CD14-positive monocyte (primary cell): ENCODE measurements at regions not wholly inside any gene's neighbourhood (a gene's known extent, or its start where the extent isn't known, plus 50 kb on each side); places are given as distances from the start of the nearest gene placed in this dataset.
A peak's percentile ranks its signal among the peaks of the same experiment; 100 is the strongest.

Experiments
- DNase-seq, 3 donors: peaks; one replicate each; pipeline ENCODE4 v3.0.0-alpha.2; 2011 to 2022
- H2AFZ ChIP-seq: 2 replicates; pipeline ENCODE4 v1.6.0; 2012; ENCODE audit warnings: mild to moderate bottlenecking, low read depth, low read length, inconsistent platforms; ENCODE audit not compliant: insufficient read depth, poor library complexity, severe bottlenecking
- H3K27ac ChIP-seq, 2 donors: 1 replicate in 1 of 2; 2 replicates in 1 of 2; pipeline ENCODE4 v1.5.1; 2012 to 2013; ENCODE audit warnings: low read length in 2 of 2, control low read depth in 1 of 2, inconsistent platforms in 1 of 2, low read depth in 1 of 2, mild to moderate bottlenecking in 1 of 2
- H3K27me3 ChIP-seq, 2 donors: one replicate each; pipeline versions ENCODE4 v1.6.0 to v1.6.1; 2011 to 2013; ENCODE audit warnings: low read length in 2 of 2; ENCODE audit not compliant: control insufficient read depth in 2 of 2, insufficient read depth in 2 of 2
- H3K36me3 ChIP-seq, 2 donors: replicated peaks in 1 of 2; 1 replicate in 1 of 2; 2 replicates in 1 of 2; pipeline versions ENCODE4 v1.5.1 to v1.6.1; 2012 to 2013; ENCODE audit warnings: low read length in 2 of 2, control low read depth in 1 of 2, inconsistent platforms in 1 of 2, mild to moderate bottlenecking in 1 of 2; ENCODE audit not compliant: insufficient read depth in 2 of 2, control insufficient read depth in 1 of 2
- H3K4me1 ChIP-seq, 2 donors: 1 replicate in 1 of 2; 2 replicates in 1 of 2; pipeline versions ENCODE4 v1.5.1 to v1.6.1; 2012 to 2013; ENCODE audit warnings: low read length in 2 of 2, control low read depth in 1 of 2, inconsistent platforms in 1 of 2, mild to moderate bottlenecking in 1 of 2, moderate library complexity in 1 of 2; ENCODE audit not compliant: insufficient read depth in 2 of 2, control insufficient read depth in 1 of 2
- H3K4me2 ChIP-seq: replicated peaks from 2 replicates; pipeline ENCODE3; 2012; ENCODE audit warnings: low read length, moderate library complexity, mild to moderate bottlenecking; ENCODE audit not compliant: poor library complexity, severe bottlenecking; ENCODE audit errors: extremely low read depth
- H3K4me3 ChIP-seq, 3 experiments: fragments of 200-600 bp in 1 of 3; sonication (generic) in 1 of 3; replicated peaks in 1 of 3; 1 replicate in 2 of 3; 2 replicates in 1 of 3; pipeline ENCODE4 v1.5.1; 2011 to 2013; ENCODE audit warnings: low read length in 3 of 3, mild to moderate bottlenecking in 3 of 3, control low read depth in 2 of 3, low read depth in 2 of 3, inconsistent platforms in 1 of 3, moderate library complexity in 1 of 3
- H3K79me2 ChIP-seq: 2 replicates; pipeline ENCODE4 v1.6.0; 2012; ENCODE audit warnings: mild to moderate bottlenecking, control low read depth, inconsistent platforms, low read length, moderate library complexity; ENCODE audit not compliant: insufficient read depth
- H3K9ac ChIP-seq: 2 replicates; pipeline ENCODE4 v1.6.0; 2017; ENCODE audit warnings: low read length, mild to moderate bottlenecking; ENCODE audit not compliant: insufficient read depth, poor library complexity, severe bottlenecking
- H3K9me3 ChIP-seq, 2 donors: replicated peaks in 1 of 2; 1 replicate in 1 of 2; 2 replicates in 1 of 2; pipeline versions ENCODE4 v1.5.1 to v1.6.1; 2012 to 2013; ENCODE audit warnings: low read length in 2 of 2, control low read depth in 1 of 2; ENCODE audit not compliant: control insufficient read depth in 1 of 2, insufficient read depth in 1 of 2
- H4K20me1 ChIP-seq: 2 replicates; pipeline ENCODE4 v1.6.0; 2012; ENCODE audit warnings: mild to moderate bottlenecking, low read length, control low read depth, moderate library complexity; ENCODE audit not compliant: insufficient read depth
- H3K27ac Mint-ChIP-seq, 7 donors: one replicate each; pipeline ENCODE4 v1.8.0; 2020; ENCODE audit warnings: mild to moderate bottlenecking in 7 of 7, mixed read lengths in 7 of 7, moderate library complexity in 6 of 7, inconsistent platforms in 2 of 7
- H3K27me3 Mint-ChIP-seq, 3 donors: one replicate each; pipeline ENCODE4 v1.8.0; 2021 to 2022; ENCODE audit warnings: low read depth in 3 of 3, mild to moderate bottlenecking in 3 of 3, mixed read lengths in 3 of 3, moderate library complexity in 3 of 3, inconsistent platforms in 1 of 3
- H3K36me3 Mint-ChIP-seq, 2 donors: one replicate each; pipeline ENCODE4 v1.8.0; 2020; ENCODE audit warnings: mixed read lengths in 2 of 2, inconsistent platforms in 1 of 2, mild to moderate bottlenecking in 1 of 2
- H3K4me1 Mint-ChIP-seq: one replicate; pipeline ENCODE4 v1.8.0; 2020; ENCODE audit warnings: mild to moderate bottlenecking, mixed read lengths
- H3K4me3 Mint-ChIP-seq, 2 donors: one replicate each; pipeline ENCODE4 v1.8.0; 2020; ENCODE audit warnings: mild to moderate bottlenecking in 2 of 2, mixed read lengths in 2 of 2, moderate library complexity in 1 of 2
- H3K9me3 Mint-ChIP-seq, 7 donors: one replicate each; pipeline ENCODE4 v1.8.0; 2020 to 2022; ENCODE audit warnings: mixed read lengths in 7 of 7, mild to moderate bottlenecking in 6 of 7, moderate library complexity in 6 of 7, inconsistent platforms in 2 of 7
- CTCF ChIP-seq: fragments of 200-600 bp; IDR thresholded peaks from one replicate; pipeline ENCODE4 v1.8.0; 2022; ENCODE audit warnings: antibody characterized with exemption, mild to moderate bottlenecking
- WGBS: methylation state at CpG from one replicate; pipeline ENCODE4 v1.1.5; 2013; ENCODE audit warnings: missing lambda C conversion rate; ENCODE audit not compliant: insufficient coverage; 5-methylcytosine and 5-hydroxymethylcytosine counted together
- intact Hi-C, 2 donors: fragments of 100-400 bp; cut with micrococcal nuclease; formaldehyde crosslinking; loops; one replicate each; pipeline versions ENCODE4 v1.15.0 to v1.15.1; 2023

DNA sequence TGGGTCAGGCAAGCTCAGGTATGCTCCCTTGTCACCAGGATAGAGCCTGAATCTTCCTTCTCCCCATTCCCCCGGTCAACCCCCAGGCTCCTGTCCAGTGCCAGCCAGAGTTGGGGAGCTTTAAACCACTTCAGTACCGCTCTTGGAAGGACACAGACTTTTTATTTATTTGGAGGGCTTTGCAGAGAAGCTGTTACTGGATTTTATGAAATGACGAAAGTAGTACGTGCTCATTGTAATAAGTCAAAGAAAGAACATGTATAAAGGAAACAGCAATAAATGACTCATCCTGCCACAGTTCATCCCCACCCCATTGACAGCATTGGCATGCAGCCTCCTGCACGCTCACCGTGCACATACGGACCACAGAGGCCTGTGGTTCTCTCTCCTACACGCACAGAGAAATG lies 230.3 kb downstream of the AUH start:
- TF ChIP-seq CTCF, result no peak
- Histone ChIP-seq H2AFZ (no peak overlapping the region), H3K27me3 (no peaks in the 10 kb centered on the region), H3K27ac (peak overlapping the region in 1 of 2 donors; percentile 23), H3K9me3 (no peaks in the 10 kb centered on the region), H3K4me1 (peaks cover 6 to 9% of the 10 kb centered on the region in 2 donors), H4K20me1 (no peaks in the 10 kb centered on the region), H3K4me2 (no peak overlapping the region), H3K4me3 (no peak overlapping the region), H3K9ac (peak overlapping the region; percentile 22), H3K79me2 (no peaks in the 10 kb centered on the region), H3K36me3 (no peaks in the 10 kb centered on the region)
- peaks cover 0 to 2% (median 2%) of the 10 kb centered on the region in 3 donors for H3K27me3 Mint-ChIP-seq
- H3K4me3 Mint-ChIP-seq, result no peak overlapping the region
- H3K36me3 Mint-ChIP-seq, result no peaks in the 10 kb centered on the region
- peak; percentile 84 to 91 (median 85) for DNase-seq
- intact Hi-C loops, result no loop called here
- H3K4me1 Mint-ChIP-seq, result peaks cover 14% of the 10 kb centered on the region
- peak overlapping the region in 3 of 7 donors; percentile 67 to 85 (median 80) for H3K27ac Mint-ChIP-seq
- 0% methylated on average over 3 of the region's 8 CpGs for whole genome bisulfite sequencing
- H3K9me3 Mint-ChIP-seq, result peaks cover 0 to 5% (median 0%) of the 10 kb centered on the region in 7 donors

GRCh38 chr9:91132576-91133073 lies 229.1 kb downstream of the AUH start:
- H3K36me3 Mint-ChIP-seq, result no peaks in the 10 kb centered on the region
- H3K27me3 ChIP-seq, result no peaks in the 10 kb centered on the region
- H3K9ac ChIP-seq, result no peak overlapping the region
- no peak for DNase-seq
- H3K36me3 ChIP-seq, result no peaks in the 10 kb centered on the region
- H3K4me2 ChIP-seq, result no peak overlapping the region
- no CpG with 5 or more reads among the region's 3 CpGs for WGBS
- H4K20me1 ChIP-seq, result no peaks in the 10 kb centered on the region
- TF ChIP-seq CTCF, result no peak
- H3K79me2 ChIP-seq, result no peaks in the 10 kb centered on the region
- no peak overlapping the region for H3K27ac Mint-ChIP-seq
- no peak overlapping the region for H3K4me3 ChIP-seq
- H3K4me3 Mint-ChIP-seq, result no peak overlapping the region
- peaks cover 0 to 5% (median 0%) of the 10 kb centered on the region in 7 donors for H3K9me3 Mint-ChIP-seq
- H3K27ac ChIP-seq, result no peak overlapping the region
- peaks cover 0 to 2% (median 0%) of the 10 kb centered on the region in 3 donors for H3K27me3 Mint-ChIP-seq
- H3K9me3 ChIP-seq, result no peaks in the 10 kb centered on the region
- intact Hi-C loops, result no loop called here
- H3K4me1 ChIP-seq, result peaks cover 6 to 9% of the 10 kb centered on the region in 2 donors
- peaks cover 14% of the 10 kb centered on the region for H3K4me1 Mint-ChIP-seq
- no peak overlapping the region for H2AFZ ChIP-seq
